HG03439 (cell line): ENCODE measurements at regions not wholly inside any gene's neighbourhood (a gene's known extent, or its start where the extent isn't known, plus 50 kb on each side); places are given as distances from the start of the nearest gene placed in this dataset.
"Not testable (repeated sequence)": the region's sequence is repeated elsewhere in the genome, so short reads cannot be mapped to it uniquely, and the experiment has no call there.

Source experiments
- ATAC-seq: cut with Tn5 transposase; IDR thresholded peaks from one replicate; pipeline ENCODE4 v1.9.1; 2021; ENCODE audit warnings: mild to moderate bottlenecking, moderate library complexity; ENCODE audit not compliant: unreplicated experiment

- ATAC-seq = no peak
Observed at GRCh38 chr2:192499476-192499875, 304.7 kb upstream of the TMEFF2 start.

DNA sequence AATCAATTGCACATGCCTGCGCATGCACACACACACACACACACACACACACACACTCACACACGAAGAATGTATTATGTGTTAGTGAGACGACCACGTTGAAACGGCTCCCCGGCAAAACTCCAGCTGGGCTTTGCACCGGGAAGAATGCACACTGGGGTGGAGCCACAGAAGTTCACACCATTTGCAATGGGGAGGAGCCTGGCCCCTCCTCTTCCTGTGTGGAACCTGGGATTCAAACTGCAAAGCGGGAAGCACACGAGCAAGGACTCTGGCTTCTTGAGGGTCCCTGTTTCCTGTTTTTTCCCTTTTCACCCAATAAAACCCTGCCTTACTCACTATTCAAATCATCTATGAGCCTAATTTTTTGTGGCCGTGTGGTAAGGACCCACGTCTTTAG lies 304.0 kb upstream of the TMEFF2 start:
- no peak for ATAC-seq

GRCh38 chr2:192488158-192488557 lies 293.4 kb upstream of the TMEFF2 start:
- ATAC-seq = not testable (repeated sequence)

GRCh38 chr2:192487636-192488035 lies 292.9 kb upstream of the TMEFF2 start:
- ATAC-seq = no peak

DNA sequence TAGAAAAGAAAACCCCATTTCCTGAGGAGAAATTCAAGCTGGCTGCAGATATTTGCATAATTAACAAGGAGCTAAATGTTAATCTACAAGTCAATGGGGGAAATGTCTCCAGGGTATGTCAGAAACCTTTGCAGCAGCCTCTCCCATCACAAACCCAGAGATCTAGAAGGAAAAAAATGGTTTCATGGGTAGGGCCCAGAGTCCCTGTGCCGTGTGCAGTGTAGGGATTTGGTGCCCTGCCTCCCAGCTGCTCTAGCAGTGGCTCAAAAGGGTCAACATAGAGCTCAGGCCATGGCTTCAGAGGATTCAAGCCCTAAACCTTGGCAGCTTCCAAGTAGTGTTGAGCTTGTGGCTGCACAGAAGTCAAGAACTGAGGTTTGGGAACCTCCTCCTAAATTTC lies 290.2 kb upstream of the TMEFF2 start:
- ATAC-seq = no peak

DNA sequence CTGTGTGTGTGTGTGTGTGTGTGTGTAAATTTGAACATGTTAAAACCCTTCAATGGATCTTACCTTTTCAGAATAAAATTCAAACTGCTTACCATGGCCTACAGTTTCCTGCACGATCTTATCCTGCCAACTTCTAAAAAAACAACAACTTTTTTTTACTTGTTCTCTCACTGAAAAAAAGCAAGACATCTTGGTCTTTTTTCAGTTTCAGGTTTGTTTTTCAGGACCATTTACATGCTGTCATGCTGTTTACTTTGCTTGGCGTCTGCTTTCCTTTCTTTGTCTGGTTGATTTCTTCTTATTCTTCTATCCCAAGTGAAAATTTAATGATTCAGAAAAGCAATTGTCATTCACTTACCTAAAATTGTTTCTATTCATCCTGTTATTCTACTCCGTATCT lies 286.3 kb upstream of the TMEFF2 start:
- ATAC-seq = no peak

GRCh38 chr2:192473331-192473730 lies 278.6 kb upstream of the TMEFF2 start:
- no peak for ATAC-seq

- ATAC-seq = no peak
Observed at GRCh38 chr2:192471982-192472381, 277.2 kb upstream of the TMEFF2 start.

GRCh38 chr2:192469612-192470011 lies 274.9 kb upstream of the TMEFF2 start:
- ATAC-seq = no peak

- ATAC-seq = no peak
Observed at GRCh38 chr2:192467953-192468660, 273.4 kb upstream of the TMEFF2 start.

- no peak for ATAC-seq
Observed at GRCh38 chr2:192465141-192465540, 270.4 kb upstream of the TMEFF2 start.

- no peak for ATAC-seq
Observed at GRCh38 chr2:192459422-192459821, 264.7 kb upstream of the TMEFF2 start.

- no peak for ATAC-seq
Observed at GRCh38 chr2:192448881-192449280, 254.1 kb upstream of the TMEFF2 start.

GRCh38 chr2:192444286-192444838 lies 249.6 kb upstream of the TMEFF2 start:
- no peak for ATAC-seq

DNA sequence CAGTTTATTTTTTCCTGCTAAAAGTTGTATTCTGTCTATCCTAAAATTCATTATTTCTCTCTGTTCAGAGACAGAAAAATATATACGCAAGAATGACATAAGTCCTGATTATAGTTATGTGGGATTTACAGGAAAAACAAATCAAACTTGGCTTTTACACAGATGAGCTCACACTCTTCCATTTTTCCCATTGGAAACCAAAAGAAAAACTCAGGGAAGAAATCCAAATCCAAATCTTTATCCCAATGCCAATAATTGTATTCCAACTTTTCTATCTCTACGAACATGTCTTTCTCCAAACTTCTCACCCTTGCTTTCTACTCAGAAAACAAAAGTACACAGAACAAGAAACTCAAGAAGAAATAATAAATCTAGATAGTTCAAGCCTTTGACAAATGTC lies 249.1 kb upstream of the TMEFF2 start:
- ATAC-seq = no peak

DNA sequence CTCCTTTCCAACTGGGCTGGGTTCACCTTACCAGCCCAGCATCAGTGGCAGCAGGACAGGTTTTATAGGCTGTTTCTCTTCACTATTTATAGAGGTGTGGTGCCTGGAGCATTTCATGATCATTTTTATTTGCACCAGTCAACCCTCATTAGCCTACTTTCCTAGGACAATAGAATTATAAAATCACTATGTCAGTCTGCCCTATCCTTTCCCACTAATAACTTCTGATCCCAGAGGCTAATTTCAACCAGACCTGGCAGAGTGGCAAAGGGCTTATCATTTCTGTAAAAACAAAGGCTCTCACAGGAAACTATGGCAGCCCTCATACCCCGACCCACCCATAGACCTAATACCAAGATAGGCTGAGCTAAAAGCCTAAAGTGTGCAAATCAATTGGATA lies 243.5 kb upstream of the TMEFF2 start:
- ATAC-seq = no peak

GRCh38 chr2:192437653-192438052 lies 242.9 kb upstream of the TMEFF2 start:
- ATAC-seq = no peak

DNA sequence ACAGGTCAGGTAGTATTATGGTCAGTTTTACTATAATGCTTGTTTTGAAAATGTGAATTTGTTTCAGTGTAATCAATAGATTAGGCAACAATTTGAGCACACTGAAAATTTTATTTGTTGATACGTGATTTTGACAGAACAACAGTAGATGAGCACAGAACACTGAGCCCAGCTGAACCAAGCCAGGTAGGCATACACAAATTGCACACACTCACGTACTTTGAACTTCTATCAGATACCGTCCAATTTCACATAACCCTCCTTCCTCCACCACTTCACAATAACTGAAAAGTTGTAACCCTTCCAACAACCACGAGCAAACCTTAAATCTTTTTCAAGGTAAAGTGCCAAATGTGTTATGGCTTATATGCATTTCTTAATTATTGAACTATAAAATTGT lies 229.5 kb upstream of the TMEFF2 start:
- no peak for ATAC-seq

DNA sequence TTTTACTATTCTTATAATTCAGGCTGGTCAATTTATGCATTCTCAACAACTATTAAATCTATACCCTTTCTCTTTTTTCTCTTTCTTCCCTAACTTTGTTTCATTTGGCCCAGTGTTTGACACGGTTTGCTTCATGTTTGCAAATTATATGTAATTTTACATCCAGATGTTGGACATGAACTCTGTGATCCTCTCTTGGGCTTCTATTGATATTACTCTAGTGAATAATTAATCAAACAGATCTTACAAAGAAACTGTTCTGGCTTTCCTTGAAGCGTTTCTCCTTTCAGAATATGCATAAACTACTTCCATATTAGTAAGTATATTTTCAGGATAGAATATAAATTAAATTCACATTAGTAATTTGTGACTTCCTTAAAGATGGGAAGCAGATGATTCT lies 225.1 kb upstream of the TMEFF2 start:
- no peak for ATAC-seq

DNA sequence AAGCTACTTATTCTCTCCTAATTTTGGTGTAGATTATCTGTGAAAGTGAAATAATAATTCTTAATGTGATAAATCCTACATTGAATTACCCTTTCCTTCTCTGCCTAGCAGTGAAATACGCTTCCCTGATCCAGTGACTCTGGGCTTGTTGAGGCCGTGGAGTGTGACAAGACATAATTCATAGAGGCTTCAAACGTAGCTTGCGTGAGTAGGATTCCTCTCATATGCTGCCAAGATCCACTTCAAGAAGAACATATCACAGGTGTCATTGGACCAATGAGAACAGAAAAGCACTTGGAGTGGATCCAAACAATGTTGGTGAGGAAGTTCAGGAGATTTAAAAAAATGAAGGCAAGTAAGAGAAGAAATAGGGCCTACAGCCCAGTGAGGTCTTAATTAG lies 221.3 kb upstream of the TMEFF2 start:
- ATAC-seq = no peak

DNA sequence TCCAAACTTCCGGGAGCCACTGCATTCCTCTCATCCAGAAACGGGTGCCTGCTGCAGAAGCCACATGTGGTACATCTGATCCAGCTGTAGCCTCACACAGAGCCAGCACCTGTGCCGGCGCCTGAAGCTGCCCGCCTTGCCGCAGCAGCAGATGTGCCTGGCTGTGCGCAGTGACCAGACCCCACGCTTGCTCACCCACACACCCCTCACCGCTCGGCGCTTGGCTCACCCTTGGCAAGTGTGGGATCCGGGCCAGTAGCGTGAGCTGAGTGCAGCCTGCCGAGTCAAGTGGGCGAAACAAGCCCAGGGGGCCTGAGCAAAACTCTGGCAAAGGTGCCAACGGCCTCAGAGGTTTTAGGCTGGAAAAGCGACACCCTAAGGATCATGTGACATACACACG lies 220.1 kb upstream of the TMEFF2 start:
- ATAC-seq = no peak

GRCh38 chr2:192413812-192414681 lies 219.3 kb upstream of the TMEFF2 start:
- ATAC-seq = no peak
